ENCODE measurements at regions not wholly inside any gene's neighbourhood (a gene's known extent, or its start where the extent isn't known, plus 50 kb on each side); places are given as distances from the start of the nearest gene placed in this dataset.

- no peak overlapping the region for H4K5ac ChIP-seq (ENCODE audit: insufficient read length, low read depth, low read length)
- no peak overlapping the region for H3K18ac ChIP-seq (ENCODE audit: insufficient read length, low read depth, low read length)
- no peaks in the 10 kb centered on the region for H3K36me3 Mint-ChIP-seq (ENCODE audit: insufficient read depth in 1 of 3, low read depth in 3 of 3)
- no peak overlapping the region for H2AFZ ChIP-seq (ENCODE audit: low read length)
- no peak overlapping the region for H3K27ac ChIP-seq (ENCODE audit: insufficient read length, low read depth, low read length)
- H3K27me3 ChIP-seq (ENCODE audit: insufficient read depth, low read length): no peaks in the 10 kb centered on the region
- H4K91ac ChIP-seq (ENCODE audit: insufficient read length, low read depth, low read length): no peak overlapping the region
- no peak overlapping the region for H2AK5ac ChIP-seq (ENCODE audit: insufficient read length, low read length)
- WGBS (ENCODE audit: extremely low coverage, insufficient read length, low lambda C conversion rate): no CpG with 5 or more reads among the region's 2 CpGs
- no peak overlapping the region for H3K27ac Mint-ChIP-seq
- no peak overlapping the region for H3K56ac ChIP-seq (ENCODE audit: insufficient read length, low read depth, low read length)
- no peaks in the 10 kb centered on the region for H3K79me1 ChIP-seq (ENCODE audit: insufficient read depth, low read depth, low read length, poor library complexity, severe bottlenecking)
- H3K4ac ChIP-seq (ENCODE audit: low read depth, low read length): no peak overlapping the region
- H3K79me2 ChIP-seq (ENCODE audit: insufficient read depth, low read length): no peaks in the 10 kb centered on the region
- H3K23me2 ChIP-seq (ENCODE audit: insufficient read length, low read depth, low read length, poor library complexity, severe bottlenecking): no peaks in the 10 kb centered on the region
- no peak overlapping the region for H4K8ac ChIP-seq (replicated peaks; ENCODE audit: insufficient read length, low read depth, low read length)
- no peak overlapping the region for H3K4me2 ChIP-seq (ENCODE audit: insufficient read depth, insufficient read length, low read length)
- H3T11ph ChIP-seq (ENCODE audit: low read length): no peak overlapping the region
- no peak overlapping the region for H2BK12ac ChIP-seq (ENCODE audit: insufficient read length, low read depth, low read length)
- no peak for DNase-seq
- TF ChIP-seq CTCF (conservative IDR thresholded peaks at IDR 0.05): no peak
- H3K27me3 Mint-ChIP-seq (ENCODE audit: low read depth): no peaks in the 10 kb centered on the region; the same call in 1 of the 2 replicates
- H3K23ac ChIP-seq (ENCODE audit: insufficient read length, low read depth, low read length): no peak overlapping the region
- no peaks in the 10 kb centered on the region for H4K20me1 ChIP-seq (ENCODE audit: control insufficient read depth, insufficient read depth, insufficient read length)
- no peak overlapping the region for H3K9ac ChIP-seq (ENCODE audit: extremely low read depth, insufficient read length, low read length)
- H2BK20ac ChIP-seq (ENCODE audit: low read depth, low read length, poor library complexity, severe bottlenecking): no peak overlapping the region
- H2BK5ac ChIP-seq (ENCODE audit: insufficient read length, low read length): no peak overlapping the region
- no peak overlapping the region for H3K14ac ChIP-seq (ENCODE audit: insufficient read depth, low read length)
- no peak overlapping the region for H2BK120ac ChIP-seq (ENCODE audit: low read depth, low read length, poor library complexity, severe bottlenecking)
- no peak overlapping the region for H3K4me3 Mint-ChIP-seq
- H3K4me1 Mint-ChIP-seq: peaks cover 6 to 12% of the 10 kb centered on the region in 2 experiments
- H2BK15ac ChIP-seq (ENCODE audit: low read depth, low read length): no peak overlapping the region
- no peaks in the 10 kb centered on the region for H3K9me3 ChIP-seq (ENCODE audit: control insufficient read depth, low read depth, low read length)
- no peaks in the 10 kb centered on the region for H3K4me1 ChIP-seq (ENCODE audit: insufficient read depth, low read length)
- no peaks in the 10 kb centered on the region for H3K9me3 Mint-ChIP-seq
These were observed 325.4 kb downstream of the DLEU7 start for GRCh38 chr13:50518131-50518530.

Measured in H9 (cell line).